Activated T-cell treated with anti-CD3 and anti-CD28 coated beads for 4 hours (primary cell): ENCODE measurements at regions not wholly inside any gene's neighbourhood (a gene's known extent, or its start where the extent isn't known, plus 50 kb on each side); places are given as distances from the start of the nearest gene placed in this dataset.

ENCODE experiments used
- DNase-seq: peaks from one replicate; pipeline ENCODE4 v3.0.0-alpha.2; 2020

GRCh38 chr14:104444159-104445030, 135.2 kb upstream of the C14orf180 start:
- no peak for DNase-seq

- no peak for DNase-seq
These were observed 134.5 kb upstream of the C14orf180 start for GRCh38 chr14:104445086-104445485.

GRCh38 chr14:104445832-104446381, 133.7 kb upstream of the C14orf180 start:
- DNase-seq, result no peak

GRCh38 chr14:104446611-104447010, 133.0 kb upstream of the C14orf180 start:
- no peak for DNase-seq

- DNase-seq, result no peak
These were observed 131.8 kb upstream of the C14orf180 start for GRCh38 chr14:104447750-104448149.

- DNase-seq, result no peak
These were observed 131.2 kb upstream of the C14orf180 start for GRCh38 chr14:104448321-104448720.

GRCh38 chr14:104448721-104449120, 130.8 kb upstream of the C14orf180 start:
- no peak for DNase-seq

- no peak for DNase-seq
These were observed 128.7 kb upstream of the C14orf180 start for GRCh38 chr14:104450811-104451401.

GRCh38 chr14:104451474-104451873, 128.1 kb upstream of the C14orf180 start:
- no peak for DNase-seq

GRCh38 chr14:104458845-104459244, 120.7 kb upstream of the C14orf180 start:
- DNase-seq, result no peak

GRCh38 chr14:104460791-104461651, 118.5 kb upstream of the C14orf180 start:
- no peak for DNase-seq

GRCh38 chr14:104461676-104462449, 117.7 kb upstream of the C14orf180 start:
- DNase-seq, result no peak

- no peak for DNase-seq
These were observed 116.6 kb upstream of the C14orf180 start for GRCh38 chr14:104462651-104463630.

GRCh38 chr14:104464907-104465306, 114.7 kb upstream of the C14orf180 start:
- DNase-seq, result no peak

GRCh38 chr14:104465482-104466390, 113.8 kb upstream of the C14orf180 start:
- DNase-seq, result no peak

GRCh38 chr14:104467236-104467635, 112.3 kb upstream of the C14orf180 start:
- no peak for DNase-seq

GRCh38 chr14:104467641-104468040, 111.9 kb upstream of the C14orf180 start:
- DNase-seq, result no peak

- no peak for DNase-seq
These were observed 110.0 kb upstream of the C14orf180 start for GRCh38 chr14:104469591-104469990.

GRCh38 chr14:104470588-104470987, 109.0 kb upstream of the C14orf180 start:
- no peak for DNase-seq

- DNase-seq, result no peak
These were observed 108.5 kb upstream of the C14orf180 start for GRCh38 chr14:104471114-104471513.
